ENCODE measurements at regions not wholly inside any gene's neighbourhood (a gene's known extent, or its start where the extent isn't known, plus 50 kb on each side); places are given as distances from the start of the nearest gene placed in this dataset.

- no peak for TF ChIP-seq ZNF692 (tag by site-specific recombination; IDR thresholded peaks at IDR 0.05)
- TF ChIP-seq ZNF473 (tag by site-specific recombination; IDR thresholded peaks at IDR 0.05) = no peak
- TF ChIP-seq PBX3 (CRISPR knock-in tag; IDR thresholded peaks at IDR 0.05) = no peak
- TF ChIP-seq FEZF1 (tag by site-specific recombination; IDR thresholded peaks at IDR 0.05) = no peak
- TF ChIP-seq ZFHX2 (tag by site-specific recombination; conservative IDR thresholded peaks at IDR 0.05) = no peak
- no peak for TF ChIP-seq ZNF311 (tag by site-specific recombination; IDR thresholded peaks at IDR 0.05; ENCODE audit: borderline replicate concordance)
These were observed 927.1 kb downstream of the VRK1 start (continued) for GRCh38 chr14:97724265-97724731.

GRCh38 chr14:97726676-97727075 is 929.5 kb downstream of the VRK1 start:
- H3K4me3 ChIP-seq (ENCODE audit: low read depth, low read length) = no peak overlapping the region
- H3K27ac ChIP-seq (ENCODE audit: extremely low read depth, low read depth, low read length) = no peak overlapping the region
- TF ChIP-seq ZNF514 (tag by site-specific recombination; IDR thresholded peaks at IDR 0.05) = no peak
- TF ChIP-seq ZNF629 (tag by site-specific recombination; IDR thresholded peaks at IDR 0.05) = no peak
- POLR2A ChIA-PET = no interaction called here
- no peaks in the 10 kb centered on the region for H3K9me3 ChIP-seq (ENCODE audit: control insufficient read depth, insufficient read depth, low read depth, low read length)
- CTCF ChIA-PET = no interaction called here
- no peaks in the 10 kb centered on the region for H3K4me1 ChIP-seq (ENCODE audit: control insufficient read depth, insufficient read depth, low read length)
- no peaks in the 10 kb centered on the region for H3K36me3 ChIP-seq (ENCODE audit: control insufficient read depth in 2 of 2, insufficient read depth in 1 of 2, low read length in 2 of 2)

- Histone ChIP-seq H3K9me3 (ENCODE audit: control insufficient read depth, insufficient read depth, low read depth, low read length) (no peaks in the 10 kb centered on the region), H3K36me3 (ENCODE audit: control insufficient read depth in 2 of 2, insufficient read depth in 1 of 2, low read length in 2 of 2) (no peaks in the 10 kb centered on the region), H3K4me3 (ENCODE audit: low read depth, low read length) (no peak overlapping the region), H3K27ac (ENCODE audit: extremely low read depth, low read depth, low read length) (no peak overlapping the region), H3K4me1 (ENCODE audit: control insufficient read depth, insufficient read depth, low read length) (no peaks in the 10 kb centered on the region)
- ChIA-PET CTCF (no interaction called here), POLR2A (no interaction called here)
- TF ChIP-seq ZNF518A (tag by site-specific recombination; conservative IDR thresholded peaks at IDR 0.05; ENCODE audit: low read depth) = no peak
- TF ChIP-seq ZNF37A (tag by site-specific recombination; IDR thresholded peaks at IDR 0.05) = no peak
- no peak for TF ChIP-seq PRDM1 (tag by site-specific recombination; IDR thresholded peaks at IDR 0.05)
- TF ChIP-seq ZNF585B (tag by site-specific recombination; IDR thresholded peaks at IDR 0.05) = no peak
- no peak for TF ChIP-seq WT1 (tag by site-specific recombination; IDR thresholded peaks at IDR 0.05)
- TF ChIP-seq ZNF48 (tag by site-specific recombination; IDR thresholded peaks at IDR 0.05) = no peak
- TF ChIP-seq TRIM28 (IDR thresholded peaks at IDR 0.05; ENCODE audit: borderline replicate concordance, low read length) = no peak
- TF ChIP-seq SCRT2 (tag by site-specific recombination; IDR thresholded peaks at IDR 0.05) = no peak
- no peak for TF ChIP-seq CTCF (tag by site-specific recombination; IDR thresholded peaks at IDR 0.05)
- no peak for TF ChIP-seq ZNF488 (tag by site-specific recombination; IDR thresholded peaks at IDR 0.05)
- TF ChIP-seq GLI4 (tag by site-specific recombination; IDR thresholded peaks at IDR 0.05) = no peak
- no peak for TF ChIP-seq ZNF239 (tag by site-specific recombination; IDR thresholded peaks at IDR 0.05)
- TF ChIP-seq RBAK (tag by site-specific recombination; IDR thresholded peaks at IDR 0.05) = no peak
- no peak for TF ChIP-seq ZSCAN23 (tag by site-specific recombination; IDR thresholded peaks at IDR 0.05)
- no peak for TF ChIP-seq ZNF544 (tag by site-specific recombination; IDR thresholded peaks at IDR 0.05)
- TF ChIP-seq ZNF266 (tag by site-specific recombination; IDR thresholded peaks at IDR 0.05; ENCODE audit: low read depth) = no peak
These were observed 933.5 kb downstream of the VRK1 start for GRCh38 chr14:97730706-97731105.
